GM23248 (cell line): ENCODE measurements at regions not wholly inside any gene's neighbourhood (a gene's known extent, or its start where the extent isn't known, plus 50 kb on each side); places are given as distances from the start of the nearest gene placed in this dataset.

Experiments used
- EZH2 ChIP-seq: fragments of 200-600 bp; sonication (generic); IDR thresholded peaks from 2 replicates; pipeline ENCODE4 v1.6.1; 2018; ENCODE audit warnings: antibody characterized with exemption, mild to moderate bottlenecking; ENCODE audit not compliant: insufficient read depth, poor library complexity, severe bottlenecking
- EZH2phosphoT487 ChIP-seq: fragments of 200-600 bp; sonication (generic); IDR thresholded peaks from 2 replicates; pipeline ENCODE4 v1.6.1; 2018; ENCODE audit warnings: antibody characterized with exemption, moderate library complexity, mild to moderate bottlenecking, low read depth; ENCODE audit not compliant: insufficient read depth

DNA sequence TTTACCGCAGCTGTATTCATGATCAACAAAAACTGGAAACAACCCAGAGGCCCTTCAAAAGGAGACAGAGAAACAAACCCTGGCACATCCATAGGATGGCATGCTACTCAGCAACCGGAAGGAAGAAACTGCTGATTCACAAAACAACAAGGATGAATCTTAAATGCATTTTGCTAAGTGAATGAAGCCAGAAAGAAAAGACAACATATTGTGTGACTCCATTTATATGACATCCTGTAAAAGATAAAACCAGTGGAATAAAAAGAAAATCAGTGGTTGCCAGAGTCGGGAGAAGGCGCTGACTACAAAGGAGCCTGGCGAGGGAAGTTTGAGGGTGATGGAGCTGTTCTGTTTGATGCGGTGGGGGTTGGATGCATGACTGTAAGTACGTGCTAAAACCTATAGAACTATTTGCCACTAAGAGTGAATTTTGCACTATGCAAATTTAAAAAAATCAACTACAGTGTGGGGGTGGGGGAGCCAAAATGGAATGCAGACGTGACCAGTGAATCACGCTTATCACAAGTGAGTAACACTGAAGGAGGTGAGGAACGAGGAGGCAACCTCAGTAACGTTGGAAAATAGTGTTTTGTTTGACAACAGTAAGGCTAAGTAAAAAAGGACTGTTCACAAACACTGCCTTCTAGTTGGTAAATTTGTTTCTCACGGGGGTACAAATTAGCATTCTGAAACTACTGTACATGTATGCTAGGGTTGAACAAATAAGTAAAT lies 108.9 kb downstream of the INHBB start:
- TF ChIP-seq EZH2 (no peak), EZH2phosphoT487 (no peak)
